Prostate gland (tissue), 2 donors: ENCODE measurements at regions not wholly inside any gene's neighbourhood (a gene's known extent, or its start where the extent isn't known, plus 50 kb on each side); places are given as distances from the start of the nearest gene placed in this dataset.

Experiments
- CTCF ChIP-seq, 4 experiments: fragments of 200-600 bp in 2 of 4; fragments of 450-650 bp in 2 of 4; sonication (generic) in 2 of 4; IDR thresholded peaks; 1 replicate in 3 of 4; 2 replicates in 1 of 4; pipeline ENCODE4 v1.5.1; 2016 to 2019; ENCODE audit warnings: antibody characterized with exemption in 4 of 4, mild to moderate bottlenecking in 2 of 4, moderate library complexity in 2 of 4
- POLR2A ChIP-seq: fragments of 450-650 bp; IDR thresholded peaks from one replicate; pipeline ENCODE4 v1.6.1; 2016; ENCODE audit warnings: antibody characterized with exemption, mild to moderate bottlenecking
- POLR2AphosphoS5 ChIP-seq: sonication (generic); formaldehyde crosslinking; IDR thresholded peaks from one replicate; pipeline ENCODE4 v1.6.1; 2017; ENCODE audit warnings: antibody characterized with exemption

- no peak for TF ChIP-seq CTCF (IDR thresholded peaks at IDR 0.05)
- TF ChIP-seq POLR2A = no peak
- no peak for TF ChIP-seq POLR2AphosphoS5
These were observed 309.3 kb upstream of the PLSCR5 start for GRCh38 chr3:146914409-146914808.
